GM18858 (cell line): ENCODE measurements at regions not wholly inside any gene's neighbourhood (a gene's known extent, or its start where the extent isn't known, plus 50 kb on each side); places are given as distances from the start of the nearest gene placed in this dataset.
"Not testable (repeated sequence)": the region's sequence is repeated elsewhere in the genome, so short reads cannot be mapped to it uniquely, and the experiment has no call there.

Experiments
- ATAC-seq: cut with Tn5 transposase; IDR thresholded peaks from one replicate; pipeline ENCODE4 v1.9.1; 2021; ENCODE audit not compliant: unreplicated experiment

DNA sequence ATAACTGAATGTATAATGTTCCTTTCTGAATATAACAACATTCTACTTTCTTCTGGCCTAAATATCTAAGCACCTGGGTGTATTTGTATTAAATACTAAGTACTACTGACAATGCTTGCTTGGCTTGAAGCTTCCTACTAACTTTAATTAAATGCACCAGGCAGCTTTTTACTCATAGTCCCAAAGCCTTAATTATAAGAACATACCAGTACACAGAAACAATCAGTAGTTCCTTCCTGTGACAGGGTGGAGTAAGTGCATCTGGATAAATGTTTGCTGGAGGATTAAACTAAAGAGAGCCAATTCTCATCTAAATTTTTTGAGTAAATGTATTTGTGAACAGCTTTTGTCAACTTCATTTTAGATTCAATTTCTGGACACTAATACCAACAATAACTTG is 558.6 kb upstream of the SEMA6A start:
- no peak for ATAC-seq

DNA sequence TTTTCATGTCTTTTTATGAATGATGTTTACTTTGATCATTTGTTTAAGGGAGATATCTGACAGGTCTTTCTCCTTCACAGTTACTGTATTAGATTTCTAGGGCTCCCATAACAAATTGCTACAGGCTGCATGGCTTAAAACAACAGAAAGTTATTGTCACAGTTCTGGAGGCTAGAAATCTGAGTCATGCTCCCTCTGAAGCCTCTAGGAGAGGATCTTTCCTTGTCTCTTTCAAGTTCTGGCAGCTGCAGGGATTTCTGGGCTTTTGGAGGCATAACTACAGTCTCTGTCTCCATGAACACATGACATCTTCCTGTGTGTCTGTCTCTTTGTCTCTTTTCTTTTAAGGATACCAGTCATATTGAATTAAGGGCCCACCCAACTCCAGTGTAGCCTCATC is 557.3 kb upstream of the SEMA6A start:
- no peak for ATAC-seq

DNA sequence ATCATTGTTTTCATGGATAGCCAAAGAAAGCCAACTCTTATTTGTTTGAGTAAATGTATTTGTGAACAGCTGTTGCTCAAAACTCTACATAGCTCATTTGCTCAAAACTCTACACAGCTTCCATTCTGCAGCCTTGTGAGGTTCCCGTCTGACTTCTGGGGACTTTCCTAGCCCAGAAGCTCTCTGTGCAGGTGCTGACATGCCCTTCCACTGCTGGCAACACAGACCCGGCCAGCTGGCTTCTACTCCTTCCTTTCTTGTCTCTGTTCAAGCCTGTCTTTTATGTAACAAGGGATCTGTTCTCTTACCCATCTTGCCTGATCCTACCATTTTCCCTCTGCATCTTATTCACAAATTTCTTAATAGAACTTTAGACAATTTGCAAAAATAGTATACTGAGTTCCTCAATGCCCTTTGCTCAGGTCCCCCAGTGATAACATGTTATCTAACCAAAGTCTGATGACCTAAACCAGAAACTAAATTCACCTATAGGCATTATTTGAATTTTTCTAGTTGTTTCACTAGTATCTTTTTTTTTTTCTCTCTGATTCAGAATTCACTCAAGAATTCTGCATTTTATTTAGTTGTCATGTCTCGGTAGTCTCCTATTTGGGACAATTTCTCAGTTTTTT is 556.5 kb upstream of the SEMA6A start:
- peak; percentile 95 for ATAC-seq

DNA sequence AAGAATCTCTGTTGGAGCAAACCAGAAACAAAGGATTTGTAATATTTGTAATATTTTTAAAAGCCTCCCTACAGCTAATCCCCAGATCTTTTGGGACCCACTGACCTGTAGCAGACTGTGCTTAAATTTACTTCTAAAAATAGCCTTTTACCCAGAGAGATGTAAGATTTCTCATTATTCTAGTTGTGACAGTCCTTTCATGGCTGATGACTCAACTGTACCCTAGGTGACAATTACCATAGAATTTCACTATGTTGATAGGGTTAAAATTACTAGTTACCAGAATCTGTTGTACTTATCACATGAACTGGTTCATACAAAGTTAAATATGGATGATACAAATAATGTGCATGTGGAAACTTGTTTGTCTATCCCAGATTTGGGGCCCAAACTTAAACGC is 543.9 kb upstream of the SEMA6A start:
- peak; percentile 55 for ATAC-seq

DNA sequence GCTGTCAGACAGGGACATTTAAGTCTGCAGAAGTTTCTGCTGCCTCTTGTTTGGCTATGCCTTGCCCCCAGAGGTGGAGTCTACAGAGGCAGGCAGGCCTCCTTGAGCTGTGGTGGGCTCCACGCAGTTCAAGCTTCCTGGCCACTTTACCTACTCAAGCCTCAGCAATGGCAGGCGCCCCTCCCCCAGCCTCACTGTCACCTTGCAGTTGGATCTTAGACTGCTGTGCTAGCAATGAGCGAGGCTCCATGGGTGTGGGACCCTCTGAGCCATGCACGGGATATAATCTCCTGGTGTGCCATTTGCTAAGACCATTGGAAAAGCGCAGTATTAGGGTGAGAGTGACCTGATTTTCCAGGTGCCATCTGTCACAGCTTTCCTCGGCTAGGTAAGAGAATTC is 542.7 kb upstream of the SEMA6A start:
- ATAC-seq = not testable (repeated sequence)

DNA sequence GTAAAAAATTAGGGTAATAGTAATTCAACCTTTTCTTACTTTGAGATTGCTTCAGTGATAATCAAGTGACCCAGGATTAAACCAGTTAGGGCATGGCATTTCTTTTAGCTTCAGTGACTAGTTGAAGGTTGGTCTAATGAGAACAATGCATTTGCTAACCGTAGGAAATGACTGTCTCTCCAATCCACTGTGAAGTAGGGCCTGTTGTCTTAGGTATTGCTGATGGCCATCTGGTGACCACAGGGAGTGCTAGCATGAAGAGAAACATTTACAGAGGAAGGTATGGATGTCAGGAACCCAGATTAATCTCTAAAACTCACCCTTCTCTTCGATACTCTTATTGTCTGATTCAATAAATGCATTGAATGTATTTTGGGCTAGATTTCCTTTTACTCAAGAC is 535.9 kb upstream of the SEMA6A start:
- no peak for ATAC-seq

DNA sequence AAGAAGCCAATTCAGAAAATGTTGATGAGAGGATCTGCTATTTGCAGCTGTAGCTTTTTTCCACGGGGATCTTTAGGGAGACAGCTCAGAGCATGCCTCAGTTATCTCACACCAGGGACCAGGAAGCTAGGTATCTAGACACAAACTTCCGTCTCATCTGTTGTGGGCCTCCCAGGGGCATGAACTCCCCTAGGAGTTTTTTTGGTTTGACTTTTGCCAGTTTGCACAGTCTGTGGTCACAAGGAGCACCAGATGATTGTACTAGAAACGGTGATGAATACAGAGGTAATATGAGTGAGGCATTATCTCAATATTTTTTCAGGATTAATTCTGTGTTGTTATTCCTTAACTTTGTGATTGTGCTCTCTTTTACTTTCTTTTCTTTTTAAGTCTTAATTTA is 533.2 kb upstream of the SEMA6A start:
- peak; percentile 48 for ATAC-seq

DNA sequence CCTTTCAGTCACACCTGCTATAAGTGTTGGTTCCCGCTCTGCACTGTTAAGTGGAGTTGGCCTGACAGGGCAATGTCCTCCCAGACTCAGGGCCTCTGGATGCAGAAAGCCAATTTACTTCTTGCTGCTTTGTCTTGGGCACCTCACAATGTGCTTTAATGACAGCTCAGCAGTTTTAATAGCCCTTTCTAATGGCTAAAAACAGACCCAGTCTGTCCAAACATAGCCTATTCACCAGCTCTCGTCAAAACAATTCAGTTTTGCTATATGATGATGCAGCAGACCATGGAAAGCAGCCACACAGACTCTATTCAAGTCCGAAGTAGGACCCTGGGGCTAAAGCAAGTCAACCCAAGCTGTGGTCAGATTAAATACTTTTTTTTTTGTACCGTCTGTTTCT is 529.1 kb upstream of the SEMA6A start:
- no peak for ATAC-seq

DNA sequence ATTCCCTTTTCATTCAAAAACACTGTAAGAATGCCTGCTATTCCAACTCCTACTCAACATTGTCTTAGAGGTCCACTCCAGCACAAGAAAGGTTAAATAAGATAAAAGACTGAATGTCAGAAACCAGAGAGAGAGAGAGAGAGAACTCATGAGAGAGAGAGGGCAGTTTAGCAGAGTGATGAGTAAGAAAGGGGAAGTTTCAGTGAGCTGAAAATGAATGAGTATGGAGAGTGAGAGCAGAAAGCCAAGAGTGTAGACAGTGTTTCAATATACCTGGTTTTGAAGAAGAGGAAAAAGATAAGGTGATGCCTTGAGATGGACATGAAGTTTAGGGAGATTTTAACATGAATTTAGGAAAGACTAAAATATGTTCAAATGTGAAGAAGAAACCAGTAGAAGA is 528.0 kb upstream of the SEMA6A start:
- no peak for ATAC-seq

DNA sequence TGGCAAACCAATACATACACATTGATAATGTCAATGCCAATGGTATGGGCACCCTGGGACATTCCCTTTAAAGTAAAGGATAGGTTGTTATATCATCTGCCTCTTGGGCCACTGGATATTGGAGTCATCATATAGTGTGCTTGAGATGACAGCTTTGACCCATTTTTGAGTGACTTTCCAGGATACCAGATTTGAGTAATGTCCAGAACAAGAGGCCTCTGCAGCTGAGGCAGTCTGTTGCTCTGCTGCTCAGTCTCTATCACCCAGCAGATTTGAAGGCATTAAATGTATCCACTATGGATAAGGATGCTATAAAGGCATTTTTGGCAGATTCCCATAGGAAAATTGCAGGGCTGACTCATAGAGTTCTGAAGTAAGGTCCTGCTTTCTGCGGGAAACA is 525.6 kb upstream of the SEMA6A start:
- no peak for ATAC-seq

DNA sequence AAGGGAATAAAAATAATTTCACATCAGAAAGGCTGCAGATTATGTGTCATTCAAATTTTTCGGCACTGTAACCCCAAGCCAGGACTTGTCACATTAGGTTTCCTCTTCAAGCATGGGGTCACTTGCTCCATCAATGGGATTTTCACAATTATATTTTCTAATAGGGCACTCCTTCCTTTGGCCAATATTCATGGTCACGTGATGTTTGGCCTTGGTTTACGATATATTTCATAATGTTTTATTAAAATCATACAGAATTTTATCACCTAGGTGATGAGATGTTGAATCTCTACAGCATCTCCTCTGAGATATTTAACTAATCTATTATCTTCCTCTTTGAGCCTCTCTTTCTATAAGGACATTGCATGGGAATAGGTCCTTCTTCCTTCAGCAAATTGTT is 523.5 kb upstream of the SEMA6A start:
- ATAC-seq = no peak

DNA sequence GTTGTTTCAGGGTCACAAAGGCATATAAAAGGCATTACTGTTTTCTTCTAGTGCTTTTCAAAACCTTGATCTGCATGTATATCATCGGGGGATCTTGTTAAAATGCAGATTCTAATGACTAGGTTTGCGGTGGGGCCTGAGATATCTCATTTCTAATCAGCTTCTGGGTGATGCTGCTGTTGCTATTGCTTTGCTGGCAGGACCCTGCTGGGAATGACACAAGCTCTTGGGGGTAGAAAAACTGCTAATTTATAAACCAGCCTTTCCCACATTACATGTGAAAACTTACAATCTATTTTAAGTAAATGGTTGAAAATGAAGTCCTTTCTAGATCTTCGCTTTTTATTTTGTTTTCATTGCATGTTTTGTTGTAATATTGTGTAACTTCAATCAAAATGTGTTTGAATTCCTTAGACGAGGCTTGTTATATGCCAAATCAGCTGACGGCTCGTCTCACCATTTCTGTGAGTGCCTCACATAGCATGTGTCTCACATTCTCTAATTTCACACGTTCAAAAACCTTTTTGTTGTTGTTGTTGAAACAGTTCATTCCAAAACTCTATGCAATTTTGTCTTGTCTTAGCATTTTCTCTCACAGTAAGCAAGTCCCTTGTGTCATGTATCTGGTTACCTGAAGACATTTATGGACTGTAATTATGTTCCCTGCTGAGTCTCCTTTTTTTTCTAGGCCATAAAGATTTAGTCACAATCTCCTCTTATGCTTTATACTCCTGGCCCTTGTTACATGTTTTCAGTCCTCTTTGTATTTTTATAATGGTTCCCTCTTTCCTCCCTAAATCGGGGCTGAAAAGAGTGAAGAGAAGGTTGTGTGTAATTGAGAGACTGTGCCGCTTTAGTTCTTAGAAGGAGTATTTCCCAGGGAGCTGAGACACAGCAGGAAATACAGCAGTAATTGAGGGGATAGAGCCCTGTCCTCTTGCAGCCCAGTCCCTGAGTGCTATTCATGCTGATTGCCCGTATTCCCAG is 521.0 kb upstream of the SEMA6A start:
- no peak for ATAC-seq

DNA sequence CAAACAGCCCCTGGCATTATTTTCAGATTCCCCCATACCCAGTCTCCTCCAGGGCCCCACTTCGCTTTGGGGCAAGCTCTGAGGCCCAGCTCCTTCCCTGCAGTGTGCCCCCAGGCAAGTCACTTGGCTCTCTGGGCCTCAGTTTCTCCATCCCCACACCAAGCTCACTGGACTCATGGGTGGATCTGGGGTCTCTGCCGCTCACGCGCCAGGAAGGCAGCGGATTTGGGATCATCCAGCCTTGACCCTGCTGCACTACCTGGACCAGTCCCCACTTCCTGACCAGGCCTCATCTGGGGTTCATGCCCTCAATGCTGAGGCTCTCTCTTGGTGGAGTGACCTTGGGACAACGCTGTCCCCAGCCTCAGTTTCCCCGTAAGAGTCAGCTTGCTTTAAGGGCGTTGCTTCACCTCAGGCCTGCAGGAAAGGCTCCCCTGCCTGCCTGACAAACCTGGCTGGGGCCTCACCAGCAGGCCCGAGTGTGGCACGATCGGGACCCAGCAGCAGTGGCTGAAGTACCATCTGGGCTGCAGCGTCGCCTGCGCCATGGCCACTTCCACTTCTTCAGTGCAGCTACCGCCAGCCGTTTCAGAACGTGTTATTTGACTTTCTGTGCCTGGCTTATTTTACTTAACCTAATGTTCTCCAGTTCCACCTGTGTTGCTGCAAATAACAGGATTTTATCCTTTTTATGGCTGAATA is 519.6 kb upstream of the SEMA6A start:
- no peak for ATAC-seq

DNA sequence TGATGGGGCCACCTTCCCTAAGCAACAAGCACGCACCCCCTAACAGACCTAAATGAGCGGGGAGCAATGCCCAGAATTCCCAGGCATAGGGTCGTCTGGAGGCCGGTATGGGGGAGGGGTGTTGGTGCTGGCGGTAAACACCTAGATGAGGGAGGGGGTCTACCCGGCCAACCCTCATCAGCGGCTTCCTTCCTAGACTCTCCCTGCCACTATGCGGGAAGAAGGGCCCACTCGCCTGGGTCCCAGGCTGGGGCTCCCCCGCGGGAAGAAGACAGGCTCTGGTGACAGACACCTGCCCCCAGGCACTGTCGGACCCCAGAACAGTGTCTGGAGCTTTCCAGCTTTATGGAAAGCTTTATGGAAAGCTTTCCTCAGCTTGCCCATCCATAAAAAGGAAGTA is 519.0 kb upstream of the SEMA6A start:
- ATAC-seq = no peak

DNA sequence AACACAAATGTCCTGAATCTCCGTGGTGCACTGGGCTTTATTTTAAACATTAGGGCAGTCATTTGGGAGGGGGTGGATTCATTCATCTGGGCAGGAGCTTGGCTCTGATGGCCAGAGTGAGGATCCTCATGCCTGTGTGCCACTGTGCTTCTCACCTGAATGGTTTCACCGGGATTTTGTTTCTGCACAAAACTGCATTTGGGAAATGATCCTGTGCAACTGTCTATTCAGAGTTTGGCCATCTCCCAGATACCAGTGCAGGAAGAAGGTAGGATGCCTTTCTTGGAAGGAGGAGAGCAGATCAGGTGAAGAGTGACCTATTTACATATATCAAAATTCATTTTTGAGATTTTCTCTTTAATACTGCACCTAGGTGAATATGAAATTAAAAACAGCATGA is 514.4 kb upstream of the SEMA6A start:
- no peak for ATAC-seq

DNA sequence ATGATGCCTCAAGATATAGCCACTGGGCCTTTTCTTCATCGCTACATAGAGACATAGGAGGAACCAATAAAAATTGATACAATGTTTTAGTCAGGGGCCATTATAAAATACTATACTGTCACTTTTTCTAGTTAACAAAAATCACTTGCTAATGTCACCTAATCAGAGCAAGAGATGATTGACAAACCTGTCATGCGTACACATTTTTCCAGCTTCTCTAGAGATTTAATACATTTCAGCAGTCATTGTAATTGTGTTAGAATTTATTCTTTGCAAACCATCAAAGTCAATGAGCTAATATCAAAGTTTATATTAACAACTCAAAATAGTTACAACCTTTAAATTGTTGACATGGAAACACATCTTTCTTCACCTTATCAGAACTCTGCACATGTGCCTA is 513.6 kb upstream of the SEMA6A start:
- ATAC-seq = no peak

DNA sequence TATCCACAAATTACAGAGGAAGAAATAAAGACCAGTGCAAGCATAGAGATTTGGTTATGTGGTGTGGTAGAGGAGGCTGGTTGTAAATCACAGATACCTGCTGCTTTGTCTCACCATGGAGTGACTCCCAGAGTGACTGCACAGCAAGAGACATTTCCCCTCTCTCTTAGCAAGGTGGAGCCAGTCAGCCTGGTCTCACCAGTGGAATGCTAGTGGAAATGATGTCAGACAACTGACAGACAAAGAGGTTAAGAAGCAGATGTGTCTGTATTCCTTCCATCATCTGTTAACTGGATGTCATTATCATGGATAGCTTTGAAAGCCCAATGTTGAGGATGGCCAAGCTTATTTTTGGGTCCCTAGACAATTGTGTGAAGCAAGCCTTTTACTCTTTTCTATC is 509.4 kb upstream of the SEMA6A start:
- ATAC-seq = no peak

DNA sequence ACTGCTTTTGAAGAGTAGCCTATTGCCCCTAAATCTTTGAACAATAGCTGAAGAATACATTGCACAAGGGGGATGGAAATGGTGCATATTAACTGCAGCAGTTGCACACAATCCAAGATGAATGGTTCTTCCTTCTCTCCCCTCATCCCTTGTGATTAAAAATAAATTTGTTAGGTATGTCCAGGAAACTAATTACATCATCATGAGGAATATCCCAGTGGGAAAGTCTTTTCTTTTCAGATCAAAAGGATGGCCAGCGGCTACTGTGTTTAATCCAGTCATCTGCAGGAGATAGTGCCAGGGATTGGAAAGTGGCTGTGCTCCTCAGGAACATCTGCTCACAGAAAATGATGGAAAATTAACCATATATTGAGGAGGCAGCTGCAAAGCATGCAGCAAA is 508.4 kb upstream of the SEMA6A start:
- ATAC-seq = no peak

DNA sequence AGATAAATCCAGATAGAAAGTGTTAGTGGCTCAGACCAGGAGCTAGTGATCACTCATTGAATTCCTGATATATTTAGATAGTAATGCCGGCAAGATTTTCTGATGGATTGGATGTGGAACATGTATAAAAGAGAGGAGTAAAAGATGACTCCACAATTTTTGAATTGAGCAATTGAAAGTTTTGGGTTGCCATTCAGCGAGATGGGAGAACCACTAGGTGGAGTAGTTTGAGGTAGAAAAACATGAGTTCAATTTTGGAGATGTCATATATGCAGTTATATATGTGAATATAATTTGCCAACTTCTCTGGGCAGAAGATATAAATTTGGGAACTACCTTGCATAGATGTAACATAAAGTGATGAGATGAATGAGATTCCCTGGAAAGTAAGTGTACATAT is 502.5 kb upstream of the SEMA6A start:
- no peak for ATAC-seq

DNA sequence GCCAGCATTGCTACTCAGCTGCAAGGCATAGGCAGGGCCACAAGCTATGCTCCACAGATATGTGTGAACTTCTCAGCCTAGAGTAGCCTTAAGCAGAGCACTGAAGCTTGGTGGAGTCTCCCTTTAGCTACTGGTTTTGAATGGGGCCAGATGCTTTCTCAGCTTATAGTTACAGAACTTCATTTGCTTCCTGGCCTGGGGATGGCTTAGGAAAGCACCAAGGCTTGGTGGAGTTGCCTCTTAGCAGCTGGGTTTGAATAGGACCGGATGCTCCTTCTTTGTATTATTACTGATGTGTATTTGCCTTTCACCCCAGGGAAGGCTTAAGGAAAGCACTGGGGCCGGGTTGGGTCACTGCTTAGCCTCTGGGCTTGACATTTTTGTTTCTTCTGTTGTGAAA is 497.8 kb upstream of the SEMA6A start:
- ATAC-seq = no peak

DNA sequence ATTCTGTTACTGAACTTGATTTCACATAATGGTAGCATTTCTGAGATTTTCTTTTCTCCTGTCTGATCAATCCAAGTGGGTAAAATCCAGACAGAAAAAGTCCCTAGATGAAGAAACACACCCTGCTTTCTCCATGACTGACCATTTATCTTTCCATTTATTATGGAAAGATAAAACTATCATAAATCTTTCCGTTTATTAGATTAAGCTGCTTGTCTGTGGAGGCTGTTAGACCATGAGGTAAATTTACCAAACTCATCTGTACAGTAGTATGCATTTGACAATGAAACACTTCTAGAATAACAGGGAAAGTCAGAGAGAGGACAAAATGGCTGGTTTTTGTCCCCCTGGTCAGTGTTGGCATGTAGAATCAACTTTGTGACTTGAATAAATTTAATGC is 491.2 kb upstream of the SEMA6A start:
- no peak for ATAC-seq

DNA sequence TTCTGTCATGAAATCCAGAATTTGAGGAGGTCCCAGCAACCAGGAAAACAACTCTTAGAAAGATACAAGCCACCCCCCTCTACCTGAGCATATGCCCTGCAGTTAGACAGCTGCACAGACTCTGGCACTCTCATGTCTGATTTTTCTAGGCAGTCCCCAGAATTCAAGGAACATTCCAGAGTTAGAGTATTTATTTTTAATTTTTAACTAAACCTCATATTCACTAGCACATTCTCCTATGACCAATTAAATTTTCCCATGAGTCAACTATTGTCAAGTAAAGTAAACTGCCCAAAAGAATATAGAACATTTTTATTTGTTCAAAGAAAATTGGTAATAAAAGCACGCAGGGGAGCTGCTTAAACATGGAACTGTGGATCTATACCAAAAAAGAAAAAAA is 490.5 kb upstream of the SEMA6A start:
- no peak for ATAC-seq
